H1 (cell line): ENCODE measurements at regions not wholly inside any gene's neighbourhood (a gene's known extent, or its start where the extent isn't known, plus 50 kb on each side); places are given as distances from the start of the nearest gene placed in this dataset.

Source experiments
- CTCF ChIA-PET: fragments of 300-600 bp; sonication (Branson Sonifier 250); formaldehyde crosslinking; loops from one replicate; lab custom pipeline; 2021; ENCODE audit not compliant: partially characterized antibody; lab: Charles Lee
- POLR2A ChIA-PET: fragments of 300-600 bp; sonication (Branson Sonifier 250); formaldehyde crosslinking; loops from one replicate; lab custom pipeline; 2021; ENCODE audit warnings: inconsistent platforms; ENCODE audit not compliant: partially characterized antibody; lab: Charles Lee
- DNase-seq, 2 experiments: peaks; one replicate each; pipeline versions ENCODE4 v3.0.0 to v3.0.0-alpha.2; 2010 to 2022; ENCODE audit warnings: low spot score in 2 of 2, low read depth in 1 of 2, mixed read lengths in 1 of 2
- FAIRE-seq: peaks from 2 replicates; lab custom pipeline; 2011; peaks lifted over from hg19 to GRCh38; lab: Jason Lieb, UNC
- H2AFZ ChIP-seq: 2 replicates; pipeline ENCODE4 v1.8.1; 2012; ENCODE audit warnings: low read length, inconsistent platforms
- H2AK5ac ChIP-seq: 2 replicates; pipeline ENCODE4 v1.6.1; 2013; ENCODE audit warnings: low read depth, low read length
- H2BK120ac ChIP-seq: replicated peaks from 2 replicates; pipeline ENCODE3; 2013; ENCODE audit warnings: low read depth, low read length, inconsistent platforms
- H2BK12ac ChIP-seq: 2 replicates; pipeline ENCODE4 v1.6.1; 2013; ENCODE audit warnings: low read depth, low read length
- H2BK15ac ChIP-seq: 2 replicates; pipeline ENCODE4 v1.6.1; 2013; ENCODE audit warnings: low read length
- H2BK20ac ChIP-seq: 2 replicates; pipeline ENCODE4 v1.6.1; 2013; ENCODE audit warnings: low read length
- H2BK5ac ChIP-seq: 2 replicates; pipeline ENCODE4 v1.6.1; 2013; ENCODE audit warnings: low read depth, low read length
- H3K14ac ChIP-seq: 2 replicates; pipeline ENCODE4 v1.6.1; 2013; ENCODE audit warnings: inconsistent platforms; ENCODE audit not compliant: insufficient read length
- H3K18ac ChIP-seq: 2 replicates; pipeline ENCODE4 v1.6.1; 2013; ENCODE audit warnings: low read length; ENCODE audit errors: extremely low read depth
- H3K23ac ChIP-seq: 2 replicates; pipeline ENCODE4 v1.6.1; 2013; ENCODE audit warnings: inconsistent platforms; ENCODE audit not compliant: insufficient read length
- H3K23me2 ChIP-seq: 2 replicates; pipeline ENCODE4 v1.6.1; 2013; ENCODE audit warnings: low read depth, low read length
- H3K27ac ChIP-seq: 2 replicates; pipeline ENCODE4 v1.6.1; 2011; ENCODE audit warnings: low read depth, low read length, inconsistent platforms
- H3K27me3 ChIP-seq, 4 experiments: replicated peaks in 1 of 4; 1 replicate in 1 of 4; 2 replicates in 3 of 4; pipeline versions ENCODE4 v1.6.1 to v1.8.1; 2011 to 2013; ENCODE audit warnings: low read length in 3 of 4, mild to moderate bottlenecking in 3 of 4, inconsistent platforms in 2 of 4, mixed read lengths in 2 of 4, moderate library complexity in 1 of 4; ENCODE audit not compliant: control insufficient read depth in 3 of 4, insufficient read depth in 3 of 4; ENCODE audit errors: extremely low read depth in 1 of 4
- H3K36me3 ChIP-seq, 4 experiments: 2 replicates each; pipeline versions ENCODE4 v1.6.1 to v1.8.1; 2011 to 2013; ENCODE audit warnings: mild to moderate bottlenecking in 4 of 4, low read length in 3 of 4, moderate library complexity in 2 of 4, control low read depth in 1 of 4, inconsistent platforms in 1 of 4; ENCODE audit not compliant: insufficient read depth in 4 of 4, control insufficient read depth in 2 of 4
- H3K4ac ChIP-seq: replicated peaks from 2 replicates; pipeline ENCODE3; 2013; ENCODE audit warnings: low read length, low read depth, mixed read lengths, inconsistent platforms; ENCODE audit not compliant: insufficient read length
- H3K4me1 ChIP-seq, 4 experiments: replicated peaks in 1 of 4; 1 replicate in 1 of 4; 2 replicates in 3 of 4; pipeline versions ENCODE4 v1.6.1 to v1.8.1; 2011 to 2013; ENCODE audit warnings: low read length in 3 of 4, inconsistent platforms in 2 of 4, mixed read lengths in 1 of 4; ENCODE audit not compliant: insufficient read depth in 4 of 4, control insufficient read depth in 3 of 4
- H3K4me2 ChIP-seq, 2 experiments: 2 replicates each; pipeline versions ENCODE4 v1.6.1 to v1.8.1; 2011 to 2013; ENCODE audit warnings: low read depth in 2 of 2, low read length in 2 of 2, control low read depth in 1 of 2, inconsistent platforms in 1 of 2, mild to moderate bottlenecking in 1 of 2; ENCODE audit not compliant: insufficient read depth in 1 of 2
- H3K4me3 ChIP-seq, 4 experiments: fragments of 200-600, 300-600 bp in 1 of 4; sonication (generic), shearing (Covaris generic), sonication (Bioruptor Twin) in 1 of 4; 2 replicates each; pipeline versions ENCODE4 v1.5.1 to v1.8.1; 2011 to 2016; ENCODE audit warnings: low read length in 4 of 4, low read depth in 3 of 4, control low read depth in 2 of 4, inconsistent platforms in 2 of 4, mild to moderate bottlenecking in 2 of 4, mixed read lengths in 1 of 4, moderate library complexity in 1 of 4; ENCODE audit not compliant: insufficient read depth in 2 of 4; ENCODE audit errors: extremely low read depth in 1 of 4
- H3K56ac ChIP-seq: replicated peaks from 2 replicates; pipeline ENCODE3; 2013; ENCODE audit warnings: low read depth, mild to moderate bottlenecking, mixed read lengths, low read length, inconsistent platforms; ENCODE audit not compliant: insufficient read length
- H3K79me1 ChIP-seq: 2 replicates; pipeline ENCODE4 v1.6.1; 2013; ENCODE audit warnings: low read depth, low read length, control low read depth
- H3K79me2 ChIP-seq, 2 experiments: 2 replicates each; pipeline versions ENCODE4 v1.6.1 to v1.8.1; 2012 to 2013; ENCODE audit warnings: low read length in 2 of 2, mild to moderate bottlenecking in 2 of 2, inconsistent platforms in 1 of 2; ENCODE audit not compliant: insufficient read depth in 2 of 2, control insufficient read depth in 1 of 2
- H3K9ac ChIP-seq, 4 experiments: replicated peaks in 1 of 4; 1 replicate in 1 of 4; 2 replicates in 3 of 4; pipeline versions ENCODE4 v1.6.1 to v1.8.1; 2011 to 2013; ENCODE audit warnings: low read depth in 3 of 4, low read length in 3 of 4, control low read depth in 2 of 4, mild to moderate bottlenecking in 2 of 4, moderate library complexity in 2 of 4, inconsistent platforms in 1 of 4; ENCODE audit errors: extremely low read depth in 1 of 4
- H3K9me3 ChIP-seq, 2 experiments: 2 replicates each; pipeline versions ENCODE4 v1.6.1 to v1.8.1; 2012 to 2013; ENCODE audit warnings: mild to moderate bottlenecking in 2 of 2, moderate library complexity in 2 of 2, control low read depth in 1 of 2, inconsistent platforms in 1 of 2, low read depth in 1 of 2, low read length in 1 of 2, mixed read lengths in 1 of 2; ENCODE audit not compliant: insufficient read depth in 2 of 2
- H4K20me1 ChIP-seq, 2 experiments: replicated peaks in 1 of 2; 2 replicates each; pipeline versions ENCODE3 to v1.8.1; 2011 to 2013; ENCODE audit warnings: inconsistent platforms in 2 of 2, low read length in 2 of 2, mild to moderate bottlenecking in 1 of 2; ENCODE audit not compliant: insufficient read depth in 2 of 2, control insufficient read depth in 1 of 2
- H4K5ac ChIP-seq: 2 replicates; pipeline ENCODE4 v1.6.1; 2013; ENCODE audit warnings: low read length, low read depth, mixed read lengths, inconsistent platforms; ENCODE audit not compliant: insufficient read length
- H4K8ac ChIP-seq: 2 replicates; pipeline ENCODE4 v1.8.0; 2013; ENCODE audit warnings: mild to moderate bottlenecking, moderate library complexity, low read length, inconsistent platforms; ENCODE audit not compliant: insufficient read depth; ENCODE audit errors: extremely low read depth
- H4K91ac ChIP-seq: replicated peaks from 2 replicates; pipeline ENCODE3; 2013; ENCODE audit warnings: low read length, mixed read lengths, inconsistent platforms; ENCODE audit not compliant: insufficient read length
- BACH1 ChIP-seq: IDR thresholded peaks from 2 replicates; pipeline ENCODE4 v1.6.1; 2012; ENCODE audit warnings: low read length, improper control_type of control experiment
- EGR1 ChIP-seq: IDR thresholded peaks from 2 replicates; pipeline ENCODE4 v1.6.1; 2011; ENCODE audit warnings: low read depth, low read length, borderline replicate concordance
- EZH2 ChIP-seq: fragments of 200-600 bp; sonication (generic); IDR thresholded peaks from 2 replicates; pipeline ENCODE4 v1.7.1; 2012; ENCODE audit warnings: low read depth, mild to moderate bottlenecking, moderate library complexity, low read length, inconsistent platforms; ENCODE audit not compliant: severe bottlenecking
- HDAC2 ChIP-seq, 2 experiments: fragments of 300-600 bp in 1 of 2; sonication (generic) in 1 of 2; IDR thresholded peaks; 2 replicates each; pipeline ENCODE4 v1.6.1; 2011 to 2012; ENCODE audit warnings: low read depth in 2 of 2, low read length in 2 of 2, mild to moderate bottlenecking in 2 of 2, moderate library complexity in 2 of 2, borderline replicate concordance in 1 of 2, inconsistent platforms in 1 of 2
- KDM5A ChIP-seq: fragments of 200-600 bp; IDR thresholded peaks from 2 replicates; pipeline ENCODE4 v1.7.1; 2012; ENCODE audit warnings: mild to moderate bottlenecking, low read length, inconsistent platforms, mixed read lengths
- POLR2AphosphoS5 ChIP-seq: IDR thresholded peaks from 2 replicates; pipeline ENCODE4 v1.6.1; 2011; ENCODE audit warnings: low read depth, low read length
- SAP30 ChIP-seq: fragments of 300-600 bp; sonication (generic); IDR thresholded peaks from 2 replicates; pipeline ENCODE4 v1.7.1; 2012; ENCODE audit warnings: low read length, moderate library complexity, mild to moderate bottlenecking, inconsistent platforms; ENCODE audit not compliant: insufficient read depth, insufficient replicate concordance
- TAF7 ChIP-seq: optimal IDR thresholded peaks from 2 replicates; pipeline ENCODE3; 2011; ENCODE audit warnings: low read depth, mild to moderate bottlenecking, inconsistent platforms, low read length, moderate library complexity, borderline replicate concordance
- WGBS, 2 experiments: shearing (Covaris generic) in 1 of 2; methylation state at CpG; one replicate each; pipeline versions ENCODE4 v1.1.6 to v1.1.7; 2013 to 2015; ENCODE audit warnings: low lambda C conversion rate in 2 of 2, mixed read lengths in 2 of 2, inconsistent platforms in 1 of 2, low coverage in 1 of 2, missing lambda C conversion rate in 1 of 2; ENCODE audit not compliant: insufficient replicate concordance in 2 of 2, insufficient coverage in 1 of 2, insufficient read length in 1 of 2; ENCODE audit errors: extremely low coverage in 1 of 2, missing lambda C conversion rate in 1 of 2; 5-methylcytosine and 5-hydroxymethylcytosine counted together
- TF ChIP-seq, protein P1 (sequence below): IDR thresholded peaks from 2 replicates; pipeline ENCODE4 v1.6.1; 2012; ENCODE audit warnings: low read length, inconsistent platforms

DNA sequence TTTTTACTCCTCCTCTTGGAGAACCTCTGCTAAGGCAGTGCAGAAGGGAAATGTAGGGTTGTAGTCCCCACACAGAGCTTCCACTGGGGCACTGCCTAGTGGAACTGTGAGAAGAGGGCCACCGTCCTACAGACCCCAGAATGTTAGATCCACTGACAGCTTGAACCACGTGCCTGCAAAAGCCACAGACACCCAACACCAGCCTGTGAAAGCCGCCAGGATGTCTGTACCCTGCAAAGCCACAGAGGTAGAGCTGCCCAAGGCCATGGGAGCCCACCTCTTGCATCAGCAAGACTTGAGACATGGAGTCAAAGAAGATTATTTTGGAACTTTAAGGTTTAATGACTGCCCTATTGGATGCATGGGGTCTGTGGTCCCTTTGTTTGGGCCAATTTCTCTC is 112.1 kb downstream of the RSL24D1 start:
- no peak for FAIRE-seq
- Histone ChIP-seq H3K79me1 (no peaks in the 10 kb centered on the region), H3K36me3 (no peaks in the 10 kb centered on the region), H3K23me2 (no peaks in the 10 kb centered on the region; the same call in 1 of the 2 replicates), H3K18ac (no peak overlapping the region), H3K14ac (no peak overlapping the region), H3K27me3 (no peaks in the 10 kb centered on the region), H3K4ac (no peak overlapping the region), H4K91ac (no peak overlapping the region), H3K56ac (no peak overlapping the region), H2BK20ac (no peak overlapping the region), H3K27ac (no peak overlapping the region), H2BK120ac (no peak overlapping the region), H3K9ac (no peak overlapping the region), H3K4me2 (no peak overlapping the region), H4K20me1 (no peaks in the 10 kb centered on the region), H4K5ac (no peak overlapping the region), H3K4me1 (no peaks in the 10 kb centered on the region), H3K9me3 (peaks cover 24 to 35% of the 10 kb centered on the region in 2 experiments), H3K79me2 (no peaks in the 10 kb centered on the region), H2BK5ac (no peak overlapping the region), H3K4me3 (no peak overlapping the region), H2BK15ac (no peak overlapping the region), H3K23ac (no peak overlapping the region), H4K8ac (no peak overlapping the region), H2BK12ac (no peak overlapping the region), H2AFZ (no peak overlapping the region), H2AK5ac (no peak overlapping the region)
- ChIA-PET CTCF (interaction anchor here (1.0 kb wide), 1 partner anchor 24 kb away, joined by 4 read pairs; no protein-coding TSS in a partner anchor), POLR2A (no interaction called here)
- TF ChIP-seq HDAC2 (IDR thresholded peaks at IDR 0.05; ENCODE audit: borderline replicate concordance in 1 of 2, low read depth in 2 of 2, low read length in 2 of 2) (no peak), POLR2AphosphoS5 (no peak), SAP30 (no peak), EZH2 (no peak), TAF7 (no peak), BACH1 (no peak), KDM5A (no peak), EGR1 (no peak)
- TF ChIP-seq, protein P1, sequence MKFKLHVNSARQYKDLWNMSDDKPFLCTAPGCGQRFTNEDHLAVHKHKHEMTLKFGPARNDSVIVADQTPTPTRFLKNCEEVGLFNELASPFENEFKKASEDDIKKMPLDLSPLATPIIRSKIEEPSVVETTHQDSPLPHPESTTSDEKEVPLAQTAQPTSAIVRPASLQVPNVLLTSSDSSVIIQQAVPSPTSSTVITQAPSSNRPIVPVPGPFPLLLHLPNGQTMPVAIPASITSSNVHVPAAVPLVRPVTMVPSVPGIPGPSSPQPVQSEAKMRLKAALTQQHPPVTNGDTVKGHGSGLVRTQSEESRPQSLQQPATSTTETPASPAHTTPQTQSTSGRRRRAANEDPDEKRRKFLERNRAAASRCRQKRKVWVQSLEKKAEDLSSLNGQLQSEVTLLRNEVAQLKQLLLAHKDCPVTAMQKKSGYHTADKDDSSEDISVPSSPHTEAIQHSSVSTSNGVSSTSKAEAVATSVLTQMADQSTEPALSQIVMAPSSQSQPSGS = no peak
- WGBS, 2 experiments = 57% methylated on average over 3 of the region's 3 CpGs; no CpG with 5 or more reads in 1 of the 2 experiments
- no peak for DNase-seq
